ENCODE measurements at regions not wholly inside any gene's neighbourhood (a gene's known extent, or its start where the extent isn't known, plus 50 kb on each side); places are given as distances from the start of the nearest gene placed in this dataset.

- DNase-seq (ENCODE audit: low read depth in 4 of 6, low spot score in 6 of 6), result no peak
- H3K27ac ChIP-seq (ENCODE audit: low read depth, low read length), result no peak overlapping the region
- H3K36me3 ChIP-seq (ENCODE audit: control insufficient read depth, insufficient read depth, low read length), result no peaks in the 10 kb centered on the region
- H3K4me1 ChIP-seq (ENCODE audit: control insufficient read depth, insufficient read depth, low read length), result no peaks in the 10 kb centered on the region
- H3K9me3 ChIP-seq (ENCODE audit: control insufficient read depth, insufficient read depth, low read length), result no peaks in the 10 kb centered on the region
- 88% methylated on average over 2 of the region's 3 CpGs for WGBS (ENCODE audit: insufficient coverage)
- H3K27me3 ChIP-seq (ENCODE audit: control insufficient read depth, insufficient read depth, low read length), result no peaks in the 10 kb centered on the region
- no peak overlapping the region for H3K4me3 ChIP-seq (ENCODE audit: low read depth, low read length)
These were observed 304.8 kb downstream of the LRATD1 start for GRCh38 chr2:14937336-14937735.

- Histone ChIP-seq H3K9me3 (ENCODE audit: control insufficient read depth, insufficient read depth, low read length) (no peaks in the 10 kb centered on the region), H3K27me3 (ENCODE audit: control insufficient read depth, insufficient read depth, low read length) (no peaks in the 10 kb centered on the region), H3K4me1 (ENCODE audit: control insufficient read depth, insufficient read depth, low read length) (no peaks in the 10 kb centered on the region), H3K36me3 (ENCODE audit: control insufficient read depth, insufficient read depth, low read length) (no peaks in the 10 kb centered on the region), H3K27ac (ENCODE audit: low read depth, low read length) (peak overlapping the region; percentile 42), H3K4me3 (ENCODE audit: low read depth, low read length) (no peak overlapping the region)
- 48% methylated on average over 2 of the region's 4 CpGs for WGBS (ENCODE audit: insufficient coverage)
- peak in 3 of 6 donors; percentile 11 to 86 (median 36) for DNase-seq (ENCODE audit: low read depth in 4 of 6, low spot score in 6 of 6)
These were observed 308.7 kb downstream of the LRATD1 start for GRCh38 chr2:14941151-14941631.

- WGBS (ENCODE audit: insufficient coverage), result 61% methylated on average over 2 of the region's 3 CpGs
- H3K36me3 ChIP-seq (ENCODE audit: control insufficient read depth, insufficient read depth, low read length), result no peaks in the 10 kb centered on the region
- H3K4me3 ChIP-seq (ENCODE audit: low read depth, low read length), result no peak overlapping the region
- no peaks in the 10 kb centered on the region for H3K9me3 ChIP-seq (ENCODE audit: control insufficient read depth, insufficient read depth, low read length)
- H3K4me1 ChIP-seq (ENCODE audit: control insufficient read depth, insufficient read depth, low read length), result no peaks in the 10 kb centered on the region
- no peak overlapping the region for H3K27ac ChIP-seq (ENCODE audit: low read depth, low read length)
- H3K27me3 ChIP-seq (ENCODE audit: control insufficient read depth, insufficient read depth, low read length), result no peaks in the 10 kb centered on the region
- peak in 1 of 6 donors; percentile 16 for DNase-seq (ENCODE audit: low read depth in 4 of 6, low spot score in 6 of 6)
These were observed 310.5 kb downstream of the LRATD1 start for GRCh38 chr2:14942987-14943386.

GRCh38 chr2:14944562-14945346 lies 312.2 kb downstream of the LRATD1 start:
- H3K27ac ChIP-seq (ENCODE audit: low read depth, low read length), result no peak overlapping the region
- no peaks in the 10 kb centered on the region for H3K36me3 ChIP-seq (ENCODE audit: control insufficient read depth, insufficient read depth, low read length)
- no peaks in the 10 kb centered on the region for H3K9me3 ChIP-seq (ENCODE audit: control insufficient read depth, insufficient read depth, low read length)
- no peak overlapping the region for H3K4me3 ChIP-seq (ENCODE audit: low read depth, low read length)
- H3K27me3 ChIP-seq (ENCODE audit: control insufficient read depth, insufficient read depth, low read length), result no peaks in the 10 kb centered on the region
- peak in 2 of 6 donors; percentile 42 to 63 for DNase-seq (ENCODE audit: low read depth in 4 of 6, low spot score in 6 of 6)
- WGBS (ENCODE audit: insufficient coverage), result 57% methylated on average over 5 of the region's 7 CpGs
- no peaks in the 10 kb centered on the region for H3K4me1 ChIP-seq (ENCODE audit: control insufficient read depth, insufficient read depth, low read length)

- Histone ChIP-seq H3K4me1 (ENCODE audit: control insufficient read depth, insufficient read depth, low read length) (no peaks in the 10 kb centered on the region), H3K36me3 (ENCODE audit: control insufficient read depth, insufficient read depth, low read length) (no peaks in the 10 kb centered on the region), H3K27ac (ENCODE audit: low read depth, low read length) (no peak overlapping the region), H3K4me3 (ENCODE audit: low read depth, low read length) (no peak overlapping the region), H3K27me3 (ENCODE audit: control insufficient read depth, insufficient read depth, low read length) (no peaks in the 10 kb centered on the region), H3K9me3 (ENCODE audit: control insufficient read depth, insufficient read depth, low read length) (no peaks in the 10 kb centered on the region)
- 80% methylated on average over 1 of the region's 5 CpGs for WGBS (ENCODE audit: insufficient coverage)
- DNase-seq (ENCODE audit: low read depth in 4 of 6, low spot score in 6 of 6), result no peak
These were observed 319.2 kb downstream of the LRATD1 start for GRCh38 chr2:14951569-14952285.

- WGBS (ENCODE audit: insufficient coverage), result 49% methylated on average over 5 of the region's 6 CpGs
- no peak overlapping the region for H3K27ac ChIP-seq (ENCODE audit: low read depth, low read length)
- no peak overlapping the region for H3K4me3 ChIP-seq (ENCODE audit: low read depth, low read length)
- H3K9me3 ChIP-seq (ENCODE audit: control insufficient read depth, insufficient read depth, low read length), result no peaks in the 10 kb centered on the region
- H3K27me3 ChIP-seq (ENCODE audit: control insufficient read depth, insufficient read depth, low read length), result no peaks in the 10 kb centered on the region
- H3K4me1 ChIP-seq (ENCODE audit: control insufficient read depth, insufficient read depth, low read length), result no peaks in the 10 kb centered on the region
- DNase-seq (ENCODE audit: low read depth in 4 of 6, low spot score in 6 of 6), result no peak
- no peaks in the 10 kb centered on the region for H3K36me3 ChIP-seq (ENCODE audit: control insufficient read depth, insufficient read depth, low read length)
These were observed 320.0 kb downstream of the LRATD1 start for GRCh38 chr2:14952400-14952963.

- no peaks in the 10 kb centered on the region for H3K27me3 ChIP-seq (ENCODE audit: control insufficient read depth, insufficient read depth, low read length)
- H3K9me3 ChIP-seq (ENCODE audit: control insufficient read depth, insufficient read depth, low read length), result no peaks in the 10 kb centered on the region
- no peak overlapping the region for H3K4me3 ChIP-seq (ENCODE audit: low read depth, low read length)
- no CpG with 5 or more reads among the region's 2 CpGs for WGBS (ENCODE audit: insufficient coverage)
- H3K4me1 ChIP-seq (ENCODE audit: control insufficient read depth, insufficient read depth, low read length), result no peaks in the 10 kb centered on the region
- no peaks in the 10 kb centered on the region for H3K36me3 ChIP-seq (ENCODE audit: control insufficient read depth, insufficient read depth, low read length)
- peak in 1 of 6 donors; percentile 4 for DNase-seq (ENCODE audit: low read depth in 4 of 6, low spot score in 6 of 6)
- no peak overlapping the region for H3K27ac ChIP-seq (ENCODE audit: low read depth, low read length)
These were observed 328.3 kb downstream of the LRATD1 start for GRCh38 chr2:14960686-14961324.

GRCh38 chr2:14967729-14968128 lies 335.2 kb downstream of the LRATD1 start:
- no peaks in the 10 kb centered on the region for H3K4me1 ChIP-seq (ENCODE audit: control insufficient read depth, insufficient read depth, low read length)
- H3K27ac ChIP-seq (ENCODE audit: low read depth, low read length), result no peak overlapping the region
- H3K36me3 ChIP-seq (ENCODE audit: control insufficient read depth, insufficient read depth, low read length), result no peaks in the 10 kb centered on the region
- DNase-seq (ENCODE audit: low read depth in 4 of 6, low spot score in 6 of 6), result no peak
- H3K9me3 ChIP-seq (ENCODE audit: control insufficient read depth, insufficient read depth, low read length), result no peaks in the 10 kb centered on the region
- no peak overlapping the region for H3K4me3 ChIP-seq (ENCODE audit: low read depth, low read length)
- H3K27me3 ChIP-seq (ENCODE audit: control insufficient read depth, insufficient read depth, low read length), result no peaks in the 10 kb centered on the region
- no CpG with 5 or more reads among the region's 2 CpGs for WGBS (ENCODE audit: insufficient coverage)

GRCh38 chr2:14975381-14975780 lies 342.9 kb downstream of the LRATD1 start:
- Histone ChIP-seq H3K27me3 (ENCODE audit: control insufficient read depth, insufficient read depth, low read length) (no peaks in the 10 kb centered on the region), H3K4me1 (ENCODE audit: control insufficient read depth, insufficient read depth, low read length) (no peaks in the 10 kb centered on the region), H3K36me3 (ENCODE audit: control insufficient read depth, insufficient read depth, low read length) (no peaks in the 10 kb centered on the region), H3K27ac (ENCODE audit: low read depth, low read length) (no peak overlapping the region), H3K4me3 (ENCODE audit: low read depth, low read length) (no peak overlapping the region), H3K9me3 (ENCODE audit: control insufficient read depth, insufficient read depth, low read length) (no peaks in the 10 kb centered on the region)
- WGBS (ENCODE audit: insufficient coverage), result 100% methylated on average over 2 of the region's 2 CpGs
- DNase-seq (ENCODE audit: low read depth in 4 of 6, low spot score in 6 of 6), result no peak

Measured in spinal cord (tissue), 9 donors.